Endodermal cell (in vitro differentiated cells): ENCODE measurements at regions not wholly inside any gene's neighbourhood (a gene's known extent, or its start where the extent isn't known, plus 50 kb on each side); places are given as distances from the start of the nearest gene placed in this dataset.

Experiments used
- DNase-seq: peaks from one replicate; pipeline ENCODE4 v3.0.0-alpha.2; 2017
- H3K27ac ChIP-seq: 2 replicates; pipeline ENCODE4 v1.5.1; 2013; ENCODE audit warnings: mild to moderate bottlenecking, low read depth, low read length, moderate library complexity
- H3K27me3 ChIP-seq: 2 replicates; pipeline ENCODE4 v1.6.1; 2013; ENCODE audit warnings: mild to moderate bottlenecking, low read length, moderate library complexity; ENCODE audit not compliant: insufficient read depth, control insufficient read depth, poor library complexity, severe bottlenecking
- H3K36me3 ChIP-seq: 2 replicates; pipeline ENCODE4 v1.7.0; 2013; ENCODE audit warnings: mild to moderate bottlenecking, low read length, moderate library complexity; ENCODE audit not compliant: control insufficient read depth, insufficient read depth
- H3K4me1 ChIP-seq: one replicate; pipeline ENCODE4 v1.7.0; 2013; ENCODE audit warnings: low read length; ENCODE audit not compliant: control insufficient read depth, insufficient read depth
- H3K4me3 ChIP-seq: 2 replicates; pipeline ENCODE4 v1.5.1; 2013; ENCODE audit warnings: mild to moderate bottlenecking, low read length, moderate library complexity
- H3K9ac ChIP-seq: 2 replicates; pipeline ENCODE4 v1.6.1; 2013; ENCODE audit warnings: mild to moderate bottlenecking, low read length, moderate library complexity; ENCODE audit not compliant: poor library complexity, severe bottlenecking; ENCODE audit errors: extremely low read depth
- H3K9me3 ChIP-seq: 2 replicates; pipeline ENCODE4 v1.6.1; 2013; ENCODE audit warnings: mild to moderate bottlenecking, low read length, moderate library complexity; ENCODE audit not compliant: control insufficient read depth
- H3K27ac Mint-ChIP-seq: 2 replicates; pipeline ENCODE4 v1.8.0; 2020; ENCODE audit warnings: mixed read lengths
- H3K27me3 Mint-ChIP-seq: 2 replicates; pipeline ENCODE4 v1.8.0; 2021; ENCODE audit warnings: mild to moderate bottlenecking, mixed read lengths; ENCODE audit not compliant: insufficient read depth
- H3K36me3 Mint-ChIP-seq: 2 replicates; pipeline ENCODE4 v1.8.0; 2020; ENCODE audit warnings: low read depth, mixed read lengths
- H3K4me1 Mint-ChIP-seq: 2 replicates; pipeline ENCODE4 v1.8.0; 2020; ENCODE audit warnings: mixed read lengths
- H3K4me3 Mint-ChIP-seq: 2 replicates; pipeline ENCODE4 v1.8.0; 2020; ENCODE audit warnings: mild to moderate bottlenecking, moderate library complexity, mixed read lengths
- H3K9me3 Mint-ChIP-seq: 2 replicates; pipeline ENCODE4 v1.8.0; 2020; ENCODE audit warnings: mild to moderate bottlenecking, mixed read lengths
- CTCF ChIP-seq: fragments of 200-600 bp; sonication (generic); conservative IDR thresholded peaks from 2 replicates; pipeline ENCODE4 v1.5.0; 2021; ENCODE audit warnings: antibody characterized with exemption, mild to moderate bottlenecking
- WGBS, 2 experiments: methylation state at CpG; one replicate each; pipeline versions ENCODE4 v1.1.5 to v1.1.7; 2013; ENCODE audit warnings: missing lambda C conversion rate in 2 of 2, mixed read lengths in 1 of 2; ENCODE audit not compliant: insufficient coverage in 1 of 2, insufficient read length in 1 of 2; 5-methylcytosine and 5-hydroxymethylcytosine counted together

GRCh38 chr12:24463375-24463774 lies 485.5 kb downstream of the BCAT1 start:
- H3K4me3 Mint-ChIP-seq = no peak overlapping the region
- Histone ChIP-seq H3K27me3 (no peaks in the 10 kb centered on the region), H3K4me1 (no peaks in the 10 kb centered on the region), H3K4me3 (no peak overlapping the region), H3K9me3 (no peaks in the 10 kb centered on the region), H3K9ac (no peak overlapping the region), H3K36me3 (no peaks in the 10 kb centered on the region), H3K27ac (no peak overlapping the region)
- H3K4me1 Mint-ChIP-seq = peaks cover 9% of the 10 kb centered on the region
- 93 to 97% methylated on average over 5 to 6 of the region's 6 CpGs for WGBS, 2 experiments
- no peak overlapping the region for H3K27ac Mint-ChIP-seq
- TF ChIP-seq CTCF = no peak
- no peaks in the 10 kb centered on the region for H3K9me3 Mint-ChIP-seq
- no peaks in the 10 kb centered on the region for H3K27me3 Mint-ChIP-seq
- no peaks in the 10 kb centered on the region for H3K36me3 Mint-ChIP-seq
- DNase-seq = no peak

GRCh38 chr12:24462946-24463345 lies 486.0 kb downstream of the BCAT1 start:
- TF ChIP-seq CTCF = no peak
- DNase-seq = no peak
- no peaks in the 10 kb centered on the region for H3K4me1 ChIP-seq
- no peaks in the 10 kb centered on the region for H3K27me3 ChIP-seq
- Mint-ChIP-seq H3K4me3 (no peak overlapping the region), H3K9me3 (no peaks in the 10 kb centered on the region), H3K4me1 (peaks cover 11% of the 10 kb centered on the region), H3K36me3 (no peaks in the 10 kb centered on the region), H3K27me3 (no peaks in the 10 kb centered on the region), H3K27ac (no peak overlapping the region)
- no peaks in the 10 kb centered on the region for H3K9me3 ChIP-seq
- no peak overlapping the region for H3K27ac ChIP-seq
- H3K9ac ChIP-seq = no peak overlapping the region
- 100% methylated on average over 1 of the region's 1 CpG for WGBS, 2 experiments
- H3K36me3 ChIP-seq = no peaks in the 10 kb centered on the region
- no peak overlapping the region for H3K4me3 ChIP-seq

- 96% methylated on average over 2 of the region's 3 CpGs; no CpG with 5 or more reads in 1 of the 2 experiments for WGBS, 2 experiments
- Histone ChIP-seq H3K9me3 (no peaks in the 10 kb centered on the region), H3K27ac (peak overlapping the region; percentile 57), H3K4me1 (peaks cover 3% of the 10 kb centered on the region), H3K36me3 (no peaks in the 10 kb centered on the region), H3K9ac (no peak overlapping the region), H3K4me3 (no peak overlapping the region), H3K27me3 (no peaks in the 10 kb centered on the region)
- H3K27ac Mint-ChIP-seq = no peak overlapping the region
- H3K4me3 Mint-ChIP-seq = no peak overlapping the region
- TF ChIP-seq CTCF = no peak
- no peak for DNase-seq
- peaks cover 27% of the 10 kb centered on the region for H3K4me1 Mint-ChIP-seq
- H3K9me3 Mint-ChIP-seq = no peaks in the 10 kb centered on the region
- H3K36me3 Mint-ChIP-seq = no peaks in the 10 kb centered on the region
- no peaks in the 10 kb centered on the region for H3K27me3 Mint-ChIP-seq
Measured at GRCh38 chr12:24460506-24460905, 488.4 kb downstream of the BCAT1 start.
